ENCODE measurements at regions not wholly inside any gene's neighbourhood (a gene's known extent, or its start where the extent isn't known, plus 50 kb on each side); places are given as distances from the start of the nearest gene placed in this dataset.

DNA sequence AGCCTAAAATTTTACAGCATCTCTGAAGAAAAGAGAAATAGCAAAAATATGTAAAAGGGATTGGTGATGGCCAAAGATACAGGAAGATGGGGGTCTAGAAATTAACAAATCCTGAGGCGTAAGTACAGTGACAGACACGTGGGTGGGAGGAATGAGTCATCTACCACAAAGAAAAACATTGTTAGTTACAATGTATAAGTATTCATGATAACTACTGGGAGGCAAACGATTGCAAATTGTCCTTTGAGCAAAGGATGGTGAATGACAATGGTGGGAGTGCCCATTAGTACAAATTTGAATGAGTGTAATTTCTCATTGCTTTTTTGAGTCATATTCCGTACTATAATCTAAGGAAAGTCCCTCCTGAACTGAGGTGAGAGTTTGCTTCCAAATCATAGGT, 809.0 kb upstream of the FAM98A start (continued):
- TF ChIP-seq IKZF1 (conservative IDR thresholded peaks at IDR 0.05): peak; percentile 39; the same call in 1 of the 2 replicates
- TF ChIP-seq, protein P1, sequence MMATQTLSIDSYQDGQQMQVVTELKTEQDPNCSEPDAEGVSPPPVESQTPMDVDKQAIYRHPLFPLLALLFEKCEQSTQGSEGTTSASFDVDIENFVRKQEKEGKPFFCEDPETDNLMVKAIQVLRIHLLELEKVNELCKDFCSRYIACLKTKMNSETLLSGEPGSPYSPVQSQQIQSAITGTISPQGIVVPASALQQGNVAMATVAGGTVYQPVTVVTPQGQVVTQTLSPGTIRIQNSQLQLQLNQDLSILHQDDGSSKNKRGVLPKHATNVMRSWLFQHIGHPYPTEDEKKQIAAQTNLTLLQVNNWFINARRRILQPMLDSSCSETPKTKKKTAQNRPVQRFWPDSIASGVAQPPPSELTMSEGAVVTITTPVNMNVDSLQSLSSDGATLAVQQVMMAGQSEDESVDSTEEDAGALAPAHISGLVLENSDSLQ (IDR thresholded peaks at IDR 0.05): peak; percentile 38; the same call in 1 of the 2 replicates
- TF ChIP-seq, protein P2, sequence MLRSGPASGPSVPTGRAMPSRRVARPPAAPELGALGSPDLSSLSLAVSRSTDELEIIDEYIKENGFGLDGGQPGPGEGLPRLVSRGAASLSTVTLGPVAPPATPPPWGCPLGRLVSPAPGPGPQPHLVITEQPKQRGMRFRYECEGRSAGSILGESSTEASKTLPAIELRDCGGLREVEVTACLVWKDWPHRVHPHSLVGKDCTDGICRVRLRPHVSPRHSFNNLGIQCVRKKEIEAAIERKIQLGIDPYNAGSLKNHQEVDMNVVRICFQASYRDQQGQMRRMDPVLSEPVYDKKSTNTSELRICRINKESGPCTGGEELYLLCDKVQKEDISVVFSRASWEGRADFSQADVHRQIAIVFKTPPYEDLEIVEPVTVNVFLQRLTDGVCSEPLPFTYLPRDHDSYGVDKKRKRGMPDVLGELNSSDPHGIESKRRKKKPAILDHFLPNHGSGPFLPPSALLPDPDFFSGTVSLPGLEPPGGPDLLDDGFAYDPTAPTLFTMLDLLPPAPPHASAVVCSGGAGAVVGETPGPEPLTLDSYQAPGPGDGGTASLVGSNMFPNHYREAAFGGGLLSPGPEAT (IDR thresholded peaks at IDR 0.05; ENCODE audit: low read depth): 0 out of 2 replicates have a peak, but pooled peaks have one; percentile 23

DNA sequence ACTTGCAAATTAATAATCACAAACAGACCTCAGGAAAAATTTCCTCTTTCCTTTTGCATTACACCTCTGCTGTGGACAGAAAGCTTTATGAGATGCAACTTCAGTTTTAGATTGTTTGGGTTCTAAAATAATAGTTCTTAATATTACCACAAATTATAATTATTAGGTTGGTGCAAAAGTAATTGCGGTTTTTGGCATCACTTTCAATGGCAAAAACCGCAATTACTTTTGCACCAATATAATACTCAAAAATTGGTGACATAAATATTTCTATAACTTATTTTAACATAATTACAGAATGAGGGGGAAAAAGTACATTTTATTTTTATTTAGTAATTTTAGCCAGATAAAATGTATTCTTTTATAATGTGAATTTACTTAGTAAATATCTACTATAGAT, 804.4 kb upstream of the FAM98A start:
- no peaks in the 10 kb centered on the region for H3K9me3 ChIP-seq (replicated peaks; ENCODE audit: control insufficient read depth, insufficient read depth, low read length)

More for the DNA sequence above, 804.4 kb upstream of the FAM98A start:
- Histone ChIP-seq H3K9ac (ENCODE audit: control insufficient read depth, insufficient read depth, low read length) (no peak overlapping the region), H2AFZ (ENCODE audit: control insufficient read depth, low read depth, low read length) (no peak overlapping the region), H3K4me3 (no peak overlapping the region), H4K20me1 (ENCODE audit: control insufficient read depth, insufficient read depth) (no peaks in the 10 kb centered on the region), H3K36me3 (ENCODE audit: control insufficient read depth in 2 of 2, insufficient read depth in 2 of 2, low read length in 1 of 2) (no peaks in the 10 kb centered on the region), H3K27me3 (replicated peaks in 1 of 2; ENCODE audit: control insufficient read depth in 2 of 2, insufficient read depth in 2 of 2, low read length in 1 of 2) (no peaks in the 10 kb centered on the region), H3K27ac (ENCODE audit: control insufficient read depth, insufficient read depth) (no peak overlapping the region), H3K4me2 (ENCODE audit: control insufficient read depth, insufficient read depth) (no peak overlapping the region), H3K4me1 (ENCODE audit: control insufficient read depth, insufficient read depth, low read length) (no peaks in the 10 kb centered on the region), H3K79me2 (ENCODE audit: control insufficient read depth, insufficient read depth, low read length) (no peaks in the 10 kb centered on the region)
- intact Hi-C loops (cut with micrococcal nuclease; ENCODE audit: unreplicated experiment) (no loop called here), in situ Hi-C loops (cut with MboI) (no loop called here)
- ATAC-seq (no peak), FAIRE-seq (no peak), DNase-seq (ENCODE audit: low read depth, low spot score) (no peak)
- WGBS (ENCODE audit: insufficient coverage, insufficient replicate concordance, low lambda C conversion rate, missing lambda C conversion rate): 41% methylated on average over 2 of the region's 2 CpGs
- SMC1A ChIA-PET (ENCODE audit: uncharacterized antibody, unreplicated experiment): no interaction called here
- CTCF ChIA-PET: no interaction called here
- BruUV-seq (replicated peaks): no TSS peak
- POLR2A ChIA-PET: no interaction called here
- RAD21 ChIA-PET (ENCODE audit: unreplicated experiment): no interaction called here
- TF ChIP-seq ZBTB40 (IDR thresholded peaks at IDR 0.05; ENCODE audit: borderline replicate concordance) (peak; percentile 66), IRF5 (IDR thresholded peaks at IDR 0.05; ENCODE audit: borderline replicate concordance) (no peak)

All from GM12878 (cell line).